GM12874 (cell line): ENCODE measurements at regions not wholly inside any gene's neighbourhood (a gene's known extent, or its start where the extent isn't known, plus 50 kb on each side); places are given as distances from the start of the nearest gene placed in this dataset.

Experiments used
- CTCF ChIP-seq: IDR thresholded peaks from 2 replicates; pipeline ENCODE4 v1.5.1; 2011; ENCODE audit warnings: low read depth, mild to moderate bottlenecking, control low read depth, low read length, moderate library complexity; ENCODE audit not compliant: insufficient read depth

GRCh38 chr16:79420493-79420892 lies 180.0 kb downstream of the MAF start:
- TF ChIP-seq CTCF, result no peak

GRCh38 chr16:79419148-79419547 lies 181.4 kb downstream of the MAF start:
- no peak for TF ChIP-seq CTCF

- TF ChIP-seq CTCF, result no peak
These were observed 182.9 kb downstream of the MAF start for GRCh38 chr16:79417601-79418008.

- TF ChIP-seq CTCF, result no peak
These were observed 184.4 kb downstream of the MAF start for GRCh38 chr16:79415983-79416640.

GRCh38 chr16:79412783-79413225 lies 187.7 kb downstream of the MAF start:
- no peak for TF ChIP-seq CTCF

GRCh38 chr16:79411805-79412204 lies 188.7 kb downstream of the MAF start:
- no peak for TF ChIP-seq CTCF

GRCh38 chr16:79411357-79411756 lies 189.2 kb downstream of the MAF start:
- TF ChIP-seq CTCF, result no peak
